GM12874 (cell line): ENCODE measurements at regions not wholly inside any gene's neighbourhood (a gene's known extent, or its start where the extent isn't known, plus 50 kb on each side); places are given as distances from the start of the nearest gene placed in this dataset.

Experiments used
- CTCF ChIP-seq: IDR thresholded peaks from 2 replicates; pipeline ENCODE4 v1.5.1; 2011; ENCODE audit warnings: low read depth, mild to moderate bottlenecking, control low read depth, low read length, moderate library complexity; ENCODE audit not compliant: insufficient read depth

- TF ChIP-seq CTCF: no peak
These were observed 111.1 kb downstream of the AKAP11 start for GRCh38 chr13:42383025-42383424.

- no peak for TF ChIP-seq CTCF
These were observed 112.3 kb downstream of the AKAP11 start for GRCh38 chr13:42384265-42384664.

- no peak for TF ChIP-seq CTCF
These were observed 116.4 kb downstream of the AKAP11 start for GRCh38 chr13:42388326-42388725.

- no peak for TF ChIP-seq CTCF
These were observed 117.1 kb downstream of the AKAP11 start for GRCh38 chr13:42389041-42389440.

GRCh38 chr13:42392180-42392579 lies 120.2 kb downstream of the AKAP11 start:
- TF ChIP-seq CTCF: no peak

- TF ChIP-seq CTCF: no peak
These were observed 121.0 kb downstream of the AKAP11 start for GRCh38 chr13:42392716-42393572.

GRCh38 chr13:42393573-42394360 lies 121.8 kb downstream of the AKAP11 start:
- TF ChIP-seq CTCF: no peak
